Stimulated activated CD4-positive, alpha-beta T cell treated with anti-CD3 and anti-CD28 coated beads, Interleukin-15, amount 100 ng/mL, for 24 hours (primary cell): ENCODE measurements at regions not wholly inside any gene's neighbourhood (a gene's known extent, or its start where the extent isn't known, plus 50 kb on each side); places are given as distances from the start of the nearest gene placed in this dataset.

Experiments used
- DNase-seq: peaks from one replicate; pipeline ENCODE4 v3.0.0-alpha.2; 2020

- DNase-seq = peak; percentile 81
These were observed 61.5 kb downstream of the TBXT start for GRCh38 chr6:166106076-166106686.

GRCh38 chr6:166105341-166106075 lies 62.1 kb downstream of the TBXT start:
- DNase-seq = peak; percentile 16

- DNase-seq = no peak
These were observed 62.8 kb downstream of the TBXT start for GRCh38 chr6:166104872-166105271.

- no peak for DNase-seq
These were observed 63.5 kb downstream of the TBXT start for GRCh38 chr6:166104107-166104506.

GRCh38 chr6:166101819-166102419 lies 65.7 kb downstream of the TBXT start:
- DNase-seq = no peak

- DNase-seq = peak; percentile 76
These were observed 69.6 kb downstream of the TBXT start for GRCh38 chr6:166097914-166098522.

- DNase-seq = no peak
These were observed 79.8 kb downstream of the TBXT start for GRCh38 chr6:166087852-166088251.

- DNase-seq = no peak
These were observed 80.4 kb downstream of the TBXT start for GRCh38 chr6:166087246-166087645.

- DNase-seq = no peak
These were observed 82.2 kb downstream of the TBXT start for GRCh38 chr6:166085500-166085899.

GRCh38 chr6:166084951-166085350 lies 82.7 kb downstream of the TBXT start:
- no peak for DNase-seq

GRCh38 chr6:166079841-166080240 lies 87.8 kb downstream of the TBXT start:
- no peak for DNase-seq

GRCh38 chr6:166078294-166078693 lies 89.4 kb downstream of the TBXT start:
- no peak for DNase-seq

- DNase-seq = no peak
These were observed 91.0 kb downstream of the TBXT start for GRCh38 chr6:166076625-166077024.

GRCh38 chr6:166075925-166076324 lies 91.7 kb downstream of the TBXT start:
- no peak for DNase-seq

- DNase-seq = no peak
These were observed 92.5 kb downstream of the TBXT start for GRCh38 chr6:166075186-166075585.

- no peak for DNase-seq
These were observed 94.6 kb downstream of the TBXT start for GRCh38 chr6:166073082-166073481.

- no peak for DNase-seq
These were observed 98.9 kb downstream of the TBXT start for GRCh38 chr6:166068768-166069167.

GRCh38 chr6:166058064-166058739 lies 109.4 kb downstream of the TBXT start:
- no peak for DNase-seq

GRCh38 chr6:166057431-166057830 lies 110.2 kb downstream of the TBXT start:
- DNase-seq = no peak

- DNase-seq = no peak
These were observed 111.0 kb downstream of the TBXT start for GRCh38 chr6:166056637-166057036.

- DNase-seq = no peak
These were observed 111.8 kb downstream of the TBXT start for GRCh38 chr6:166055801-166056200.

GRCh38 chr6:166052837-166053236 lies 114.8 kb downstream of the TBXT start:
- DNase-seq = no peak

GRCh38 chr6:166050559-166050958 lies 117.1 kb downstream of the TBXT start:
- no peak for DNase-seq
